AG04450 (cell line): ENCODE measurements at regions not wholly inside any gene's neighbourhood (a gene's known extent, or its start where the extent isn't known, plus 50 kb on each side); places are given as distances from the start of the nearest gene placed in this dataset.

Experiments used
- CTCF ChIA-PET: fragments of 300-600, 350-600 bp; formaldehyde crosslinking; extraction: SDS; loops from one replicate; lab custom pipeline; 2022; ENCODE audit warnings: antibody characterized with exemption, inconsistent platforms; lab: Charles Lee
- POLR2A ChIA-PET: fragments of 350-600 bp; formaldehyde crosslinking; extraction: SDS; loops from one replicate; lab custom pipeline; 2021; ENCODE audit warnings: antibody characterized with exemption, inconsistent platforms; lab: Yijun Ruan, JAX
- DNase-seq: peaks from one replicate; pipeline ENCODE4 v3.0.0-alpha.2; 2011; ENCODE audit warnings: low read depth, low spot score
- H3K27ac ChIP-seq: one replicate; pipeline ENCODE4 v1.5.1; 2012; ENCODE audit warnings: low read depth, low read length, control low read depth
- H3K27me3 ChIP-seq: one replicate; pipeline ENCODE4 v1.6.0; 2012; ENCODE audit warnings: low read length; ENCODE audit not compliant: control insufficient read depth, insufficient read depth
- H3K4me3 ChIP-seq: 2 replicates; pipeline ENCODE4 v1.5.1; 2011; ENCODE audit warnings: mild to moderate bottlenecking, low read depth, low read length, control low read depth
- H3K9me3 ChIP-seq: 2 replicates; pipeline ENCODE4 v1.5.1; 2012; ENCODE audit warnings: low read length; ENCODE audit not compliant: control insufficient read depth, insufficient read depth
- CTCF ChIP-seq: IDR thresholded peaks from 2 replicates; pipeline ENCODE4 v1.5.1; 2011; ENCODE audit warnings: low read depth, low read length, control low read depth, inconsistent platforms

DNA sequence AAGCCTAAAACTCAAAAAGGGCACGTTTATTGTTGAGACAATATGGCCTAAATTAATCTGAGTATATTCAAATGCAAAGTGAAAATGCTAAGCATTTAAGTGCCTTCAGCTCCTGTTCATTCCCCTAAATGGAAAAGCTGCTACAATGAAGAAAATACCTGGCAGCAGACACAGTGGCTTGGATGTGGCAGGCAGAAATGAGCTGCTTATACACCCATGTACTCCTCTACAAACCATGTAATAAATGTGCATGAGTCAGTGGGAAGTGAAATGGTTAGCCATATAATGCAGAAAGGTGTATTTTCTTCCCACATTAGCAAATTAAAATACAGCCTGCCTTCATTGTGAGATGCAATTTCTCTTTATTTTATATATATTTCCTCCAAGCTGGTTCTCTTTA, 859.2 kb upstream of the SEMA6A start:
- DNase-seq: no peak
- TF ChIP-seq CTCF: no peak
- Histone ChIP-seq H3K27ac (no peak overlapping the region), H3K27me3 (no peaks in the 10 kb centered on the region), H3K9me3 (no peaks in the 10 kb centered on the region), H3K4me3 (no peak overlapping the region)
- POLR2A ChIA-PET: no interaction called here
- CTCF ChIA-PET: no interaction called here

- ChIA-PET POLR2A (no interaction called here), CTCF (no interaction called here)
- no peak overlapping the region for H3K27ac ChIP-seq
- H3K27me3 ChIP-seq: no peaks in the 10 kb centered on the region
- TF ChIP-seq CTCF: no peak
- no peak overlapping the region for H3K4me3 ChIP-seq
- no peak for DNase-seq
- no peaks in the 10 kb centered on the region for H3K9me3 ChIP-seq
Measured at GRCh38 chr5:117431091-117431490, 856.5 kb upstream of the SEMA6A start.

GRCh38 chr5:117425163-117425562, 850.5 kb upstream of the SEMA6A start:
- Histone ChIP-seq H3K27me3 (no peaks in the 10 kb centered on the region), H3K27ac (no peak overlapping the region), H3K9me3 (peaks cover 4% of the 10 kb centered on the region; the same call in 1 of the 2 replicates), H3K4me3 (no peak overlapping the region)
- CTCF ChIA-PET: no interaction called here
- DNase-seq: no peak
- no peak for TF ChIP-seq CTCF
- POLR2A ChIA-PET: no interaction called here

GRCh38 chr5:117424559-117424958, 849.9 kb upstream of the SEMA6A start:
- Histone ChIP-seq H3K9me3 (peaks cover 4% of the 10 kb centered on the region; the same call in 1 of the 2 replicates), H3K4me3 (no peak overlapping the region), H3K27ac (no peak overlapping the region), H3K27me3 (no peaks in the 10 kb centered on the region)
- no peak for TF ChIP-seq CTCF
- CTCF ChIA-PET: no interaction called here
- POLR2A ChIA-PET: no interaction called here
- no peak for DNase-seq

DNA sequence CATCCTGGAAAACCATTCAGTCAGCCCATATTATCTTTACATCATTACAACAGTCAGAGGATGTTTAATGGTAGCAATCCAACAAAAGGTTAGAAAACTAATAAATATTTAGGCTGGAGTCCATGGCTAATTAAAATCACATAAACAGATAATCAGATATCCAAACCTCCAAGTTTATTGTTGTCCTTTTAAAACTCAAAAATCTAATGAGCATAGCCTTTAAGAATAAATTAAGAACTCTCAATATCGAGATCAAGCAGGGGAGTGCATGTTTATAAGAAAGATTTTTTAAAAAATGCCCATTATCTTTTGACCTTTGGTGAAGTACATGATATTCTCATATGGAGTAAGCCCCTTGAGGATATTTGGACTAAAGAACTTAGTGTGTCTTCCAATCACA, 842.9 kb upstream of the SEMA6A start:
- Histone ChIP-seq H3K9me3 (peaks cover 2% of the 10 kb centered on the region; the same call in 1 of the 2 replicates), H3K27ac (no peak overlapping the region), H3K4me3 (no peak overlapping the region), H3K27me3 (no peaks in the 10 kb centered on the region)
- CTCF ChIA-PET: no interaction called here
- TF ChIP-seq CTCF: no peak
- POLR2A ChIA-PET: no interaction called here
- no peak for DNase-seq
